B cell (primary cell): ENCODE measurements at regions not wholly inside any gene's neighbourhood (a gene's known extent, or its start where the extent isn't known, plus 50 kb on each side); places are given as distances from the start of the nearest gene placed in this dataset.

ENCODE experiments used
- ATAC-seq: fragments of 200-7000 bp; cut with Tn5 transposase; one replicate; pipeline ENCODE4 v1.10.0; 2021; ENCODE audit warnings: low read depth, mild to moderate bottlenecking, moderate number of reproducible peaks, moderate library complexity
- CTCF ChIA-PET: fragments of 350-600 bp; sonication (Branson Sonifier 250); formaldehyde crosslinking; loops from one replicate; lab custom pipeline; 2021; ENCODE audit warnings: antibody characterized with exemption, inconsistent platforms; lab: Charles Lee
- POLR2A ChIA-PET: fragments of 350-600 bp; sonication (Branson Sonifier 250); formaldehyde crosslinking; loops from one replicate; lab custom pipeline; 2021; ENCODE audit warnings: antibody characterized with exemption; lab: Charles Lee
- DNase-seq: peaks from one replicate; pipeline ENCODE4 v3.0.0; 2013
- H2AFZ ChIP-seq: 2 replicates; pipeline ENCODE4 v1.6.1; 2012; ENCODE audit warnings: mild to moderate bottlenecking, low read depth, low read length; ENCODE audit not compliant: insufficient read depth, poor library complexity, severe bottlenecking
- H3K27ac ChIP-seq, 2 donors: 1 replicate in 1 of 2; 2 replicates in 1 of 2; pipeline ENCODE4 v1.5.1; 2012 to 2013; ENCODE audit warnings: low read length in 2 of 2, mild to moderate bottlenecking in 2 of 2, moderate library complexity in 1 of 2
- H3K27me3 ChIP-seq, 4 experiments: fragments of 200-600 bp in 1 of 4; sonication (generic) in 1 of 4; replicated peaks in 1 of 4; 1 replicate in 2 of 4; 2 replicates in 2 of 4; pipeline versions ENCODE4 v1.6.1 to v1.7.0; 2013 to 2016; ENCODE audit warnings: low read length in 3 of 4, mild to moderate bottlenecking in 2 of 4, mixed read lengths in 1 of 4, moderate library complexity in 1 of 4; ENCODE audit not compliant: insufficient read depth in 4 of 4, control insufficient read depth in 3 of 4; ENCODE audit errors: control extremely low read depth in 1 of 4
- H3K36me3 ChIP-seq, 2 experiments: replicated peaks in 1 of 2; 1 replicate in 1 of 2; 2 replicates in 1 of 2; pipeline versions ENCODE4 v1.6.1 to v1.7.1; 2013; ENCODE audit warnings: low read length in 1 of 2; ENCODE audit not compliant: insufficient read depth in 2 of 2, control insufficient read depth in 1 of 2; ENCODE audit errors: control extremely low read depth in 1 of 2, extremely low read depth in 1 of 2
- H3K4me1 ChIP-seq, 2 donors: fragments of 200-600 bp in 1 of 2; sonication (generic) in 1 of 2; 1 replicate in 1 of 2; 2 replicates in 1 of 2; pipeline versions ENCODE4 v1.5.1 to v1.6.1; 2013 to 2017; ENCODE audit warnings: low read length in 2 of 2; ENCODE audit not compliant: control insufficient read depth in 2 of 2, insufficient read depth in 2 of 2
- H3K4me2 ChIP-seq: replicated peaks from 2 replicates; pipeline ENCODE3; 2012; ENCODE audit warnings: mild to moderate bottlenecking, low read depth, low read length; ENCODE audit not compliant: poor library complexity, severe bottlenecking
- H3K4me3 ChIP-seq, 5 experiments: fragments of 200-600 bp in 1 of 5; sonication (generic) in 1 of 5; 1 replicate in 3 of 5; 2 replicates in 2 of 5; pipeline versions ENCODE4 v1.5.1 to v1.7.0; 2011 to 2016; ENCODE audit warnings: low read length in 4 of 5, mild to moderate bottlenecking in 4 of 5, low read depth in 2 of 5, control low read depth in 1 of 5, moderate library complexity in 1 of 5; ENCODE audit not compliant: insufficient read depth in 1 of 5; ENCODE audit errors: control extremely low read depth in 1 of 5, extremely low read depth in 1 of 5
- H3K79me2 ChIP-seq: fragments of 200-600 bp; sonication (generic); one replicate; pipeline ENCODE4 v1.6.0; 2016; ENCODE audit warnings: low read length; ENCODE audit not compliant: control insufficient read depth, insufficient read depth
- H3K9ac ChIP-seq: fragments of 200-600 bp; sonication (generic); 2 replicates; pipeline ENCODE4 v1.6.1; 2017; ENCODE audit warnings: mild to moderate bottlenecking, low read length, moderate library complexity
- H3K9me3 ChIP-seq, 3 donors: one replicate each; pipeline versions ENCODE4 v1.6.1 to v1.7.1; 2013; ENCODE audit warnings: low read length in 2 of 3; ENCODE audit not compliant: control insufficient read depth in 2 of 3, insufficient read depth in 1 of 3; ENCODE audit errors: control extremely low read depth in 1 of 3
- H4K20me1 ChIP-seq: 2 replicates; pipeline ENCODE4 v1.6.0; 2012; ENCODE audit warnings: mild to moderate bottlenecking, low read length; ENCODE audit not compliant: insufficient read depth, control insufficient read depth, poor library complexity, severe bottlenecking
- H3K27ac Mint-ChIP-seq: one replicate; pipeline ENCODE4 v1.8.0; 2021; ENCODE audit warnings: mixed read lengths
- H3K27me3 Mint-ChIP-seq: one replicate; pipeline ENCODE4 v1.8.0; 2021; ENCODE audit warnings: mixed read lengths
- H3K4me1 Mint-ChIP-seq: one replicate; pipeline ENCODE4 v1.8.0; 2021; ENCODE audit warnings: mixed read lengths
- H3K4me3 Mint-ChIP-seq: one replicate; pipeline ENCODE4 v1.8.0; 2021; ENCODE audit warnings: mixed read lengths
- H3K9me3 Mint-ChIP-seq: one replicate; pipeline ENCODE4 v1.8.0; 2022; ENCODE audit warnings: mixed read lengths; ENCODE audit not compliant: insufficient read depth
- EZH2 ChIP-seq: IDR thresholded peaks from 2 replicates; pipeline ENCODE4 v1.6.1; 2012; ENCODE audit warnings: borderline replicate concordance, low read depth, mild to moderate bottlenecking, moderate library complexity, low read length; ENCODE audit not compliant: insufficient read depth, poor library complexity, severe bottlenecking
- WGBS: methylation state at CpG from one replicate; pipeline ENCODE4 v1.1.5; 2013; ENCODE audit warnings: missing lambda C conversion rate; ENCODE audit not compliant: insufficient coverage; 5-methylcytosine and 5-hydroxymethylcytosine counted together
- intact Hi-C: fragments of 100-400 bp; cut with micrococcal nuclease; formaldehyde crosslinking; loops from one replicate; pipeline ENCODE4 v1.10.0; 2022
- TF ChIP-seq, protein P1 (sequence below): fragments of 200-600 bp; IDR thresholded peaks from one replicate; pipeline ENCODE4 v1.8.0; 2022; ENCODE audit warnings: antibody characterized with exemption, mild to moderate bottlenecking

DNA sequence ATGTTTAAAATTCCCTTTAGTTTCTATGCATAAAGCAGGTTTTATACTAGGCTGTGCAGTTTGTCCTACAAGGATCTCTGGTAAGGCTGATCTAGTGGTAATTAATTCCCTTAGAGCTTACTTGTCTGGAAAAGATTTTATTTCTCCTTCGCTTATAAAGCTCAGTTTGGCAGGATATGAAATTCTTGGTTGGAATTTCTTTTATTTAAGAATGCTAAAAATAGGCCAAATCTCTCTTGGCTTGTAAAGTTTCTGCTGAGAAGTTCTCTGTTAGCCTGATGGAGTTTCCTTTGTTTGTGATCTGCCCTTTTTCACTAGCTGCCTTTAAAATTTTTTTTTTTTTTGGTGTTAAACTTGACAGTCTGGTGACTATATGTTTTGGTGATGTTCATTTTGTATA, 237.1 kb upstream of the TLE4 start:
- no peak overlapping the region for H3K9ac ChIP-seq
- no peaks in the 10 kb centered on the region for H3K79me2 ChIP-seq
- peaks cover 0 to 16% (median 5%) of the 10 kb centered on the region in 3 donors for H3K9me3 ChIP-seq
- H3K4me2 ChIP-seq = no peak overlapping the region
- Mint-ChIP-seq H3K4me3 (no peak overlapping the region), H3K27ac (no peak overlapping the region), H3K9me3 (peaks cover 4% of the 10 kb centered on the region), H3K4me1 (no peaks in the 10 kb centered on the region), H3K27me3 (peaks cover 3% of the 10 kb centered on the region)
- no peaks in the 10 kb centered on the region for H3K4me1 ChIP-seq
- TF ChIP-seq, protein P1, sequence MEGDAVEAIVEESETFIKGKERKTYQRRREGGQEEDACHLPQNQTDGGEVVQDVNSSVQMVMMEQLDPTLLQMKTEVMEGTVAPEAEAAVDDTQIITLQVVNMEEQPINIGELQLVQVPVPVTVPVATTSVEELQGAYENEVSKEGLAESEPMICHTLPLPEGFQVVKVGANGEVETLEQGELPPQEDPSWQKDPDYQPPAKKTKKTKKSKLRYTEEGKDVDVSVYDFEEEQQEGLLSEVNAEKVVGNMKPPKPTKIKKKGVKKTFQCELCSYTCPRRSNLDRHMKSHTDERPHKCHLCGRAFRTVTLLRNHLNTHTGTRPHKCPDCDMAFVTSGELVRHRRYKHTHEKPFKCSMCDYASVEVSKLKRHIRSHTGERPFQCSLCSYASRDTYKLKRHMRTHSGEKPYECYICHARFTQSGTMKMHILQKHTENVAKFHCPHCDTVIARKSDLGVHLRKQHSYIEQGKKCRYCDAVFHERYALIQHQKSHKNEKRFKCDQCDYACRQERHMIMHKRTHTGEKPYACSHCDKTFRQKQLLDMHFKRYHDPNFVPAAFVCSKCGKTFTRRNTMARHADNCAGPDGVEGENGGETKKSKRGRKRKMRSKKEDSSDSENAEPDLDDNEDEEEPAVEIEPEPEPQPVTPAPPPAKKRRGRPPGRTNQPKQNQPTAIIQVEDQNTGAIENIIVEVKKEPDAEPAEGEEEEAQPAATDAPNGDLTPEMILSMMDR = no peak
- TF ChIP-seq EZH2 = no peak
- H4K20me1 ChIP-seq = no peaks in the 10 kb centered on the region
- H3K27me3 ChIP-seq = no peaks in the 10 kb centered on the region
- WGBS = no CpG with 5 or more reads among the region's 1 CpG
- no peak for DNase-seq
- POLR2A ChIA-PET = no interaction called here
- H3K27ac ChIP-seq = no peak overlapping the region
- H2AFZ ChIP-seq = no peak overlapping the region
- intact Hi-C loops = no loop called here
- no peak for ATAC-seq
- no peaks in the 10 kb centered on the region for H3K36me3 ChIP-seq
- no peak overlapping the region for H3K4me3 ChIP-seq
- CTCF ChIA-PET = no interaction called here

DNA sequence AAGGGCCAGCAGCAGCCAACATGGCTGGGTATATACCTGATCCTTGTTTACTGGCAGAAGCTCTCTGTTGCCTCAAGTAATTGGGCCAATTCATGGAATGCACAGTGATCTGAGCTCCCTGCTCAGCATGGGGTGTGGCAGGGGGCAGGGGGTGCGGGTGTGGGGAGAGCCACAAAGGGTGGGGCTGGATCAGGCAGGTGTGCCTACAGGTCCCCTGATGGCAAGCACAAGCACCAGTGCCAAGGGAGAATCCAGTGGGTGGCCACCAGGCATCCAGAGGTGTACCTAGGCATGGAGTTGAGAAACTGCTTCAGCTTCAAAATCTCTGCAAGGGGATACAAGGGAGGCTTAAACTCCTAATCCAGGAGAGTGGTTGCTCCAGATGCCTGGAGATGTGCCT, 235.8 kb upstream of the TLE4 start:
- ATAC-seq (no peak), DNase-seq (no peak)
- no peak overlapping the region for H2AFZ ChIP-seq
- Mint-ChIP-seq H3K27me3 (peaks cover 3% of the 10 kb centered on the region), H3K4me1 (no peaks in the 10 kb centered on the region), H3K4me3 (no peak overlapping the region), H3K27ac (no peak overlapping the region), H3K9me3 (peaks cover 4% of the 10 kb centered on the region)
- H3K79me2 ChIP-seq = no peaks in the 10 kb centered on the region
- no peaks in the 10 kb centered on the region for H3K36me3 ChIP-seq
- TF ChIP-seq, protein P1 = no peak
- TF ChIP-seq EZH2 = no peak
- intact Hi-C loops = no loop called here
- H4K20me1 ChIP-seq = no peaks in the 10 kb centered on the region
- ChIA-PET CTCF (no interaction called here), POLR2A (no interaction called here)
- WGBS = 100% methylated on average over 1 of the region's 1 CpG
- H3K4me1 ChIP-seq = no peaks in the 10 kb centered on the region
- no peak overlapping the region for H3K4me2 ChIP-seq
- H3K4me3 ChIP-seq = no peak overlapping the region
- H3K27ac ChIP-seq = no peak overlapping the region
- no peaks in the 10 kb centered on the region for H3K27me3 ChIP-seq
- H3K9me3 ChIP-seq = peaks cover 0 to 16% (median 5%) of the 10 kb centered on the region in 3 donors
- H3K9ac ChIP-seq = no peak overlapping the region
